ENCODE measurements at regions not wholly inside any gene's neighbourhood (a gene's known extent, or its start where the extent isn't known, plus 50 kb on each side); places are given as distances from the start of the nearest gene placed in this dataset.

- TF ChIP-seq CTCF (IDR thresholded peaks at IDR 0.05; ENCODE audit: borderline replicate concordance, insufficient read depth, low read depth, low read length), result no peak
- H3K4me3 ChIP-seq (ENCODE audit: low read depth, low read length), result no peak overlapping the region
These were observed 609.6 kb downstream of the BRINP3 start for GRCh38 chr1:189868021-189868420.

- no peak overlapping the region for H3K4me3 ChIP-seq (ENCODE audit: low read depth, low read length)
These were observed 602.8 kb downstream of the BRINP3 start for GRCh38 chr1:189874715-189875435.

GRCh38 chr1:189880135-189880534 lies 597.5 kb downstream of the BRINP3 start:
- H3K4me3 ChIP-seq (ENCODE audit: low read depth, low read length), result no peak overlapping the region
- TF ChIP-seq CTCF (IDR thresholded peaks at IDR 0.05; ENCODE audit: borderline replicate concordance, insufficient read depth, low read depth, low read length), result no peak

More at GRCh38 chr1:189874715-189875435, 602.8 kb downstream of the BRINP3 start:
- TF ChIP-seq CTCF (IDR thresholded peaks at IDR 0.05; ENCODE audit: borderline replicate concordance, insufficient read depth, low read depth, low read length), result no peak

- no peak overlapping the region for H3K4me3 ChIP-seq (ENCODE audit: low read depth, low read length)
- no peak for TF ChIP-seq CTCF (IDR thresholded peaks at IDR 0.05; ENCODE audit: borderline replicate concordance, insufficient read depth, low read depth, low read length)
These were observed 577.8 kb downstream of the BRINP3 start for GRCh38 chr1:189899686-189900425.

GRCh38 chr1:189904509-189904908 lies 573.2 kb downstream of the BRINP3 start:
- no peak overlapping the region for H3K4me3 ChIP-seq (ENCODE audit: low read depth, low read length)
- no peak for TF ChIP-seq CTCF (IDR thresholded peaks at IDR 0.05; ENCODE audit: borderline replicate concordance, insufficient read depth, low read depth, low read length)

GRCh38 chr1:189908113-189908512 lies 569.6 kb downstream of the BRINP3 start:
- no peak overlapping the region for H3K4me3 ChIP-seq (ENCODE audit: low read depth, low read length)
- TF ChIP-seq CTCF (IDR thresholded peaks at IDR 0.05; ENCODE audit: borderline replicate concordance, insufficient read depth, low read depth, low read length), result no peak

GRCh38 chr1:189921613-189922012 lies 556.1 kb downstream of the BRINP3 start:
- H3K4me3 ChIP-seq (ENCODE audit: low read depth, low read length), result no peak overlapping the region
- no peak for TF ChIP-seq CTCF (IDR thresholded peaks at IDR 0.05; ENCODE audit: borderline replicate concordance, insufficient read depth, low read depth, low read length)

Data from GM12875 (cell line).